ENCODE measurements at regions not wholly inside any gene's neighbourhood (a gene's known extent, or its start where the extent isn't known, plus 50 kb on each side); places are given as distances from the start of the nearest gene placed in this dataset.

DNA sequence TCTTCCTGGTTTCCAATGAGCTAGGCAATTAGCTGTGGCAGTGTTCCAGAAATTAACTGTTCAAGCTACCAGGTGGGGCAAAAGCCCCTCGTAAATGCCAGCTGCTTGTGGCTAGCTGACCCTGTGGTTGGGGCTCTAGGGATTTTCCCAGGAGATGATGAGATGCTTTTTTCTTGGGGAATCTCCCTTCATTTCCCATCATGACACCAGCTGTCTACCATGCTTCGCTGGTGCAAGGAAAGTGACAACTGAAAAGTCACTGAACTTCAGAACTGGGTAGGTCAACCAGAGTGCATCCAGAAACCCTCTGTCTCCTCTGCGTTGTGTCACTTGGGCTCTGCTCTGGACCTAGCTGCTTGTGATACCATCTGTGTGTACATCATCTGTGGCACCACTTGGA is 386.5 kb upstream of the DCC start (continued):
- TF ChIP-seq EED (IDR thresholded peaks at IDR 0.05; ENCODE audit: low read depth): peak; percentile 95
- peak; percentile 80 for TF ChIP-seq MEF2B (IDR thresholded peaks at IDR 0.05; ENCODE audit: partially characterized antibody, poor library complexity, severe bottlenecking)
- peak; percentile 92 to 94 for TF ChIP-seq EP300 (IDR thresholded peaks at IDR 0.05; ENCODE audit: borderline replicate concordance in 1 of 2, control insufficient read depth in 1 of 2, low read depth in 2 of 2, low read length in 2 of 2)
- no peak for TF ChIP-seq SIX5 (IDR thresholded peaks at IDR 0.05; ENCODE audit: low read depth, low read length, severe bottlenecking)
- TF ChIP-seq NBN (IDR thresholded peaks at IDR 0.05): peak; percentile 65; the same call in 1 of the 2 replicates
- no peak for TF ChIP-seq PAX8 (IDR thresholded peaks at IDR 0.05)
- TF ChIP-seq SMAD5 (IDR thresholded peaks at IDR 0.05; ENCODE audit: low read depth): 0 out of 2 replicates have a peak, but pooled peaks have one; percentile 23
- TF ChIP-seq FOXM1 (IDR thresholded peaks at IDR 0.05; ENCODE audit: low read depth, low read length): peak; percentile 99
- TF ChIP-seq SMARCA5 (IDR thresholded peaks at IDR 0.05): no peak
- TF ChIP-seq RB1 (IDR thresholded peaks at IDR 0.05; ENCODE audit: borderline replicate concordance): no peak
- TF ChIP-seq CREB1 (IDR thresholded peaks at IDR 0.05; ENCODE audit: low read depth): peak; percentile 57
- no peak for TF ChIP-seq SP1 (IDR thresholded peaks at IDR 0.05; ENCODE audit: low read depth, low read length)
- TF ChIP-seq SRF (IDR thresholded peaks at IDR 0.05; ENCODE audit: low read depth in 2 of 2, low read length in 2 of 2): no peak
- TF ChIP-seq PML (IDR thresholded peaks at IDR 0.05; ENCODE audit: low read length): peak; percentile 67; the same call in 1 of the 2 replicates
- TF ChIP-seq POLR2A (IDR thresholded peaks at IDR 0.05; ENCODE audit: low read depth, low read length): no peak; the same call in 1 of the 2 replicates
- no peak for TF ChIP-seq KAT2A (conservative IDR thresholded peaks at IDR 0.05; ENCODE audit: control insufficient read depth, low read depth, low read length)
- TF ChIP-seq KLF5 (IDR thresholded peaks at IDR 0.05; ENCODE audit: partially characterized antibody): peak; percentile 63
- no peak; the same call in 1 of the 2 replicates for TF ChIP-seq RAD21 (IDR thresholded peaks at IDR 0.05; ENCODE audit: insufficient read depth, low read depth, low read length)
- TF ChIP-seq RELA (IDR thresholded peaks at IDR 0.05; ENCODE audit: borderline replicate concordance, partially characterized antibody): peak; percentile 99
- no peak for TF ChIP-seq HDAC2 (IDR thresholded peaks at IDR 0.05)
- peak; percentile 95 for TF ChIP-seq DPF2 (IDR thresholded peaks at IDR 0.05)
- peak; percentile 90 for TF ChIP-seq CREM (IDR thresholded peaks at IDR 0.05; ENCODE audit: low read depth)
- no peak for TF ChIP-seq NFYA (IDR thresholded peaks at IDR 0.05; ENCODE audit: borderline replicate concordance, low read depth, low read length)
- peak in 1 of 2 experiments; percentile 86; a peak in 1 of 4 replicates for TF ChIP-seq CEBPB (IDR thresholded peaks at IDR 0.05; ENCODE audit: borderline replicate concordance in 1 of 2, low read depth in 2 of 2, low read length in 2 of 2)
- peak; percentile 22 to 61; a peak in 3 of 4 replicates for TF ChIP-seq BHLHE40 (IDR thresholded peaks at IDR 0.05; ENCODE audit: borderline replicate concordance in 1 of 2, low read depth in 2 of 2, low read length in 1 of 2)
- TF ChIP-seq GATAD2B (conservative IDR thresholded peaks at IDR 0.05; ENCODE audit: low read depth): peak; percentile 72; the same call in 1 of the 2 replicates
- 0 out of 2 replicates have a peak, but pooled peaks have one; percentile 19 for TF ChIP-seq SMC3 (IDR thresholded peaks at IDR 0.05; ENCODE audit: borderline replicate concordance, low read length)
- TF ChIP-seq, protein P1, sequence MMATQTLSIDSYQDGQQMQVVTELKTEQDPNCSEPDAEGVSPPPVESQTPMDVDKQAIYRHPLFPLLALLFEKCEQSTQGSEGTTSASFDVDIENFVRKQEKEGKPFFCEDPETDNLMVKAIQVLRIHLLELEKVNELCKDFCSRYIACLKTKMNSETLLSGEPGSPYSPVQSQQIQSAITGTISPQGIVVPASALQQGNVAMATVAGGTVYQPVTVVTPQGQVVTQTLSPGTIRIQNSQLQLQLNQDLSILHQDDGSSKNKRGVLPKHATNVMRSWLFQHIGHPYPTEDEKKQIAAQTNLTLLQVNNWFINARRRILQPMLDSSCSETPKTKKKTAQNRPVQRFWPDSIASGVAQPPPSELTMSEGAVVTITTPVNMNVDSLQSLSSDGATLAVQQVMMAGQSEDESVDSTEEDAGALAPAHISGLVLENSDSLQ (IDR thresholded peaks at IDR 0.05): 0 out of 2 replicates have a peak, but pooled peaks have one; percentile 38
- no peak for TF ChIP-seq HCFC1 (IDR thresholded peaks at IDR 0.05; ENCODE audit: low read length)
- TF ChIP-seq NR2F1 (conservative IDR thresholded peaks at IDR 0.05): peak; percentile 94
- TF ChIP-seq, protein P2, sequence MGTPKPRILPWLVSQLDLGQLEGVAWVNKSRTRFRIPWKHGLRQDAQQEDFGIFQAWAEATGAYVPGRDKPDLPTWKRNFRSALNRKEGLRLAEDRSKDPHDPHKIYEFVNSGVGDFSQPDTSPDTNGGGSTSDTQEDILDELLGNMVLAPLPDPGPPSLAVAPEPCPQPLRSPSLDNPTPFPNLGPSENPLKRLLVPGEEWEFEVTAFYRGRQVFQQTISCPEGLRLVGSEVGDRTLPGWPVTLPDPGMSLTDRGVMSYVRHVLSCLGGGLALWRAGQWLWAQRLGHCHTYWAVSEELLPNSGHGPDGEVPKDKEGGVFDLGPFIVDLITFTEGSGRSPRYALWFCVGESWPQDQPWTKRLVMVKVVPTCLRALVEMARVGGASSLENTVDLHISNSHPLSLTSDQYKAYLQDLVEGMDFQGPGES (IDR thresholded peaks at IDR 0.05): no peak
- TF ChIP-seq, protein P3, sequence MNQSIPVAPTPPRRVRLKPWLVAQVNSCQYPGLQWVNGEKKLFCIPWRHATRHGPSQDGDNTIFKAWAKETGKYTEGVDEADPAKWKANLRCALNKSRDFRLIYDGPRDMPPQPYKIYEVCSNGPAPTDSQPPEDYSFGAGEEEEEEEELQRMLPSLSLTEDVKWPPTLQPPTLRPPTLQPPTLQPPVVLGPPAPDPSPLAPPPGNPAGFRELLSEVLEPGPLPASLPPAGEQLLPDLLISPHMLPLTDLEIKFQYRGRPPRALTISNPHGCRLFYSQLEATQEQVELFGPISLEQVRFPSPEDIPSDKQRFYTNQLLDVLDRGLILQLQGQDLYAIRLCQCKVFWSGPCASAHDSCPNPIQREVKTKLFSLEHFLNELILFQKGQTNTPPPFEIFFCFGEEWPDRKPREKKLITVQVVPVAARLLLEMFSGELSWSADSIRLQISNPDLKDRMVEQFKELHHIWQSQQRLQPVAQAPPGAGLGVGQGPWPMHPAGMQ (IDR thresholded peaks at IDR 0.05; ENCODE audit: borderline replicate concordance): no peak
- TF ChIP-seq SIN3A (IDR thresholded peaks at IDR 0.05; ENCODE audit: low read depth, low read length): no peak

Data from GM12878 (cell line).